IPS-NIHi11 (cell line): ENCODE measurements at regions not wholly inside any gene's neighbourhood (a gene's known extent, or its start where the extent isn't known, plus 50 kb on each side); places are given as distances from the start of the nearest gene placed in this dataset.
"Not testable (repeated sequence)": the region's sequence is repeated elsewhere in the genome, so short reads cannot be mapped to it uniquely, and the experiment has no call there.

ENCODE experiments used
- DNase-seq: peaks from one replicate; pipeline ENCODE4 v3.0.0; 2012; ENCODE audit warnings: mixed read lengths, low spot score

DNA sequence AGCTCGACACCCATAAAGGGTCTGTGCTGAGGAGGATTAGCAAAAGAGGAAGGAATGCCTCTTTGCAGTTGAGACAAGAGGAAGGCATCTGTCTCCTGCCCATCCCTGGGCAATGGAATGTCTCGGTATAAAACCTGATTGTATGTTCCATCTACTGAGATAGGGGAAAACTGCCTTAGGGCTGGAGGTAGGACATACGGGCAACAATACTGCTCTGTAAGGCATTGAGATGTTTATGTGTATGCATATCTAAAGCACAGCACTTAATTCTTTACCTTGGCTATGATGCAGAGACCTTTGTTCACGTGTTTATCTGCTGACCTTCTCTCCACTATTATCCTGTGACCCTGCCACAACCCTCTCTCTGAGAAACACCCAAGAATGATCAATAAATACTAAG is 210.7 kb downstream of the POTED start:
- not testable (repeated sequence) for DNase-seq

DNA sequence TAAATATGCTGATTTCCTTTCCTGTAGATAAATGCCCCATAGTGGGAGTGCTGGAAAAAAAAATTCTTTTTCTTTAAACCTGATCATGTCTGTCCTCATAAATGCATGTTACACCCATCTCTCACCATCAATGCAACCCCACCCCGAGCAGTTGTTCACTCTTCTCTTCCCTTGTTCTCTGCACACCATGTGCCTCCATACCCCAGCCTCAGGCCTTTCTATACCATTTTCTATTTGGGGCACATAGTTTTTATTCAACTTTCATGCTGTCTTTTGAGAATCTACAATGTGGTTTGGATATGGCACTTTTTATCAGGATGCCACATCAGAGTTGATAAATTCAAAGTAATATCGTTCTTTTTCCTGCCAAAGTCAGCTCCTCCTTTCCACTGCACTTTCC is 202.6 kb downstream of the POTED start:
- DNase-seq = not testable (repeated sequence)

DNA sequence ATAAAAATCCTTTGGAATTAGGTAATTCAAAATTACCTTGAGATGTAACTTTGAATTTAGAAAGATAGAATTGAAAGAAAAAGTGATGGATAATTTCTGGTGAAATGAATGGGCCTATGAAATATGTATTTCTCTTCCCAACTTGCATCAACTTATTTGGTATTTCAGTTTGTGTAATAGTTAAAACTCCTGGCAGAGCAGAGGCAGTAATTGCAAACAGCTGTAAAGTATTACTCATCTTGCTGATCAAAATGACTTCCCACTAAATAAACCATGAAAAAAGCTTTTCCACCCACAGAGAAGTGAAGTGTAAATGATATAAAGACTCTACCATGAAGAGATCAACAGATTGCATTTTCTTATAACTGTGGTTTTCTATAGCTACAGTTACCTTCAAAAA is 201.0 kb downstream of the POTED start:
- DNase-seq = not testable (repeated sequence)

DNA sequence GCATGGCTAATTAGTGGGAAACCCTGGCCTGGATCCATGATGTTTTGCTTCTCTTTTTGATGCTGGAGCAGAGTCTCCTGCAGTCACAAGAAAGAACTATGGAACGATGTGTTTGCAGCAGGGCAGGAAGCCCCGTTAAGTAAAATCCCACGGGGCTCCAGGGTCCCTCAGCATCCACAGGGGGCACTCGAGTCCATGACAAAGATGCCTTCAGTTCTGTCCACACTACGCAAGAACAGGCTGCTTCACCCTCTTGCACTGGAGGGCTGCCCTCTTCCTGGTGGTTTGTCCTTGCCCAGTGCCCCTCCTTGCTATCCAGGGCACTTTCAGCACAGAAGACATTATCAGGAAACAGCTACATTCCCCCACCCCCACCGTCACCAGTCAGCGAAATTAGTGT is 196.9 kb downstream of the POTED start:
- DNase-seq = not testable (repeated sequence)

DNA sequence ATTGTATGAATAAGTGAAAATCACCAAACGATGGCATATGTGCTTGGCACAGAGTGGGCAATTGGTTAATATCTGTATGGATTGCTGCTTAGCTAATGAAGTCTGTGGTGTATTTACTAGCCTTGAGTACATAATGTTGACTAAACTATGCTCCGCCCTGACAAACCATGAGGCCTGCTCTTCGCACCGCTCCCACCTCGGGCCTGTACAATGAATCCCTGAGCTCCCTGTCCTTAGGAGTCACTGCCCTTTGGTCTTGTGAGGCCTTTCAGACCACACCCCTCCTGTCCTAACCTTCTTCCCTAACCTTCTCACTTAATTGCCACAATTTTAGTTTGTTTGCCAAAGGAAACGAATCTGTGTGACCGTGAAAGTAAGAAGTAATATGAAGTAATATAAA is 193.2 kb downstream of the POTED start:
- DNase-seq = not testable (repeated sequence)
